ENCODE measurements at regions not wholly inside any gene's neighbourhood (a gene's known extent, or its start where the extent isn't known, plus 50 kb on each side); places are given as distances from the start of the nearest gene placed in this dataset.
A peak's percentile ranks its signal among the peaks of the same experiment; 100 is the strongest.

- Mint-ChIP-seq H3K36me3 (ENCODE audit: low read depth, unreplicated experiment) (no peaks in the 10 kb centered on the region), H3K27me3 (ENCODE audit: unreplicated experiment) (peaks cover 3% of the 10 kb centered on the region), H3K9me3 (ENCODE audit: unreplicated experiment) (no peaks in the 10 kb centered on the region), H3K4me1 (ENCODE audit: unreplicated experiment) (peaks cover 12% of the 10 kb centered on the region), H3K27ac (ENCODE audit: unreplicated experiment) (no peak overlapping the region), H3K4me3 (ENCODE audit: unreplicated experiment) (no peak overlapping the region)
- DNase-seq (ENCODE audit: low spot score) = no peak
- TF ChIP-seq, protein P1, sequence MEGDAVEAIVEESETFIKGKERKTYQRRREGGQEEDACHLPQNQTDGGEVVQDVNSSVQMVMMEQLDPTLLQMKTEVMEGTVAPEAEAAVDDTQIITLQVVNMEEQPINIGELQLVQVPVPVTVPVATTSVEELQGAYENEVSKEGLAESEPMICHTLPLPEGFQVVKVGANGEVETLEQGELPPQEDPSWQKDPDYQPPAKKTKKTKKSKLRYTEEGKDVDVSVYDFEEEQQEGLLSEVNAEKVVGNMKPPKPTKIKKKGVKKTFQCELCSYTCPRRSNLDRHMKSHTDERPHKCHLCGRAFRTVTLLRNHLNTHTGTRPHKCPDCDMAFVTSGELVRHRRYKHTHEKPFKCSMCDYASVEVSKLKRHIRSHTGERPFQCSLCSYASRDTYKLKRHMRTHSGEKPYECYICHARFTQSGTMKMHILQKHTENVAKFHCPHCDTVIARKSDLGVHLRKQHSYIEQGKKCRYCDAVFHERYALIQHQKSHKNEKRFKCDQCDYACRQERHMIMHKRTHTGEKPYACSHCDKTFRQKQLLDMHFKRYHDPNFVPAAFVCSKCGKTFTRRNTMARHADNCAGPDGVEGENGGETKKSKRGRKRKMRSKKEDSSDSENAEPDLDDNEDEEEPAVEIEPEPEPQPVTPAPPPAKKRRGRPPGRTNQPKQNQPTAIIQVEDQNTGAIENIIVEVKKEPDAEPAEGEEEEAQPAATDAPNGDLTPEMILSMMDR (IDR thresholded peaks at IDR 0.05; ENCODE audit: unreplicated experiment) = no peak
These were observed 287.3 kb upstream of the CCL2 start for GRCh38 chr17:33967608-33968349.

GRCh38 chr17:33968350-33969044 lies 286.6 kb upstream of the CCL2 start:
- no peaks in the 10 kb centered on the region for H3K9me3 Mint-ChIP-seq (ENCODE audit: unreplicated experiment)
- TF ChIP-seq, protein P1 (IDR thresholded peaks at IDR 0.05; ENCODE audit: unreplicated experiment) = no peak
- H3K4me3 Mint-ChIP-seq (ENCODE audit: unreplicated experiment) = no peak overlapping the region
- H3K27ac Mint-ChIP-seq (ENCODE audit: unreplicated experiment) = no peak overlapping the region
- peaks cover 3% of the 10 kb centered on the region for H3K27me3 Mint-ChIP-seq (ENCODE audit: unreplicated experiment)
- peak; percentile 7 for DNase-seq (ENCODE audit: low spot score)
- no peaks in the 10 kb centered on the region for H3K36me3 Mint-ChIP-seq (ENCODE audit: low read depth, unreplicated experiment)
- peaks cover 12% of the 10 kb centered on the region for H3K4me1 Mint-ChIP-seq (ENCODE audit: unreplicated experiment)

GRCh38 chr17:33970279-33970678 lies 284.8 kb upstream of the CCL2 start:
- no peak for DNase-seq (ENCODE audit: low spot score)
- Mint-ChIP-seq H3K4me3 (ENCODE audit: unreplicated experiment) (no peak overlapping the region), H3K9me3 (ENCODE audit: unreplicated experiment) (no peaks in the 10 kb centered on the region), H3K27me3 (ENCODE audit: unreplicated experiment) (peaks cover 5% of the 10 kb centered on the region), H3K27ac (ENCODE audit: unreplicated experiment) (no peak overlapping the region), H3K4me1 (ENCODE audit: unreplicated experiment) (peaks cover 12% of the 10 kb centered on the region), H3K36me3 (ENCODE audit: low read depth, unreplicated experiment) (no peaks in the 10 kb centered on the region)
- TF ChIP-seq, protein P1 (IDR thresholded peaks at IDR 0.05; ENCODE audit: unreplicated experiment) = no peak

GRCh38 chr17:33972763-33973162 lies 282.3 kb upstream of the CCL2 start:
- peaks cover 7% of the 10 kb centered on the region for H3K27me3 Mint-ChIP-seq (ENCODE audit: unreplicated experiment)
- no peaks in the 10 kb centered on the region for H3K9me3 Mint-ChIP-seq (ENCODE audit: unreplicated experiment)
- no peak overlapping the region for H3K4me3 Mint-ChIP-seq (ENCODE audit: unreplicated experiment)
- no peaks in the 10 kb centered on the region for H3K36me3 Mint-ChIP-seq (ENCODE audit: low read depth, unreplicated experiment)
- no peak for DNase-seq (ENCODE audit: low spot score)
- H3K27ac Mint-ChIP-seq (ENCODE audit: unreplicated experiment) = no peak overlapping the region
- TF ChIP-seq, protein P1 (IDR thresholded peaks at IDR 0.05; ENCODE audit: unreplicated experiment) = no peak
- H3K4me1 Mint-ChIP-seq (ENCODE audit: unreplicated experiment) = peaks cover 11% of the 10 kb centered on the region

GRCh38 chr17:33973491-33973890 lies 281.6 kb upstream of the CCL2 start:
- Mint-ChIP-seq H3K9me3 (ENCODE audit: unreplicated experiment) (no peaks in the 10 kb centered on the region), H3K4me1 (ENCODE audit: unreplicated experiment) (peaks cover 6% of the 10 kb centered on the region), H3K27ac (ENCODE audit: unreplicated experiment) (no peak overlapping the region), H3K4me3 (ENCODE audit: unreplicated experiment) (no peak overlapping the region), H3K36me3 (ENCODE audit: low read depth, unreplicated experiment) (no peaks in the 10 kb centered on the region), H3K27me3 (ENCODE audit: unreplicated experiment) (peaks cover 7% of the 10 kb centered on the region)
- TF ChIP-seq, protein P1 (IDR thresholded peaks at IDR 0.05; ENCODE audit: unreplicated experiment) = no peak
- no peak for DNase-seq (ENCODE audit: low spot score)
